GM21528 (cell line): ENCODE measurements at regions not wholly inside any gene's neighbourhood (a gene's known extent, or its start where the extent isn't known, plus 50 kb on each side); places are given as distances from the start of the nearest gene placed in this dataset.
"Not testable (repeated sequence)": the region's sequence is repeated elsewhere in the genome, so short reads cannot be mapped to it uniquely, and the experiment has no call there.

Experiments used
- ATAC-seq: cut with Tn5 transposase; IDR thresholded peaks from one replicate; pipeline ENCODE4 v1.9.1; 2021; ENCODE audit warnings: mild to moderate bottlenecking, moderate library complexity; ENCODE audit not compliant: unreplicated experiment, low FRiP score

- no peak for ATAC-seq
Measured at GRCh38 chr7:66500087-66500486, 128.6 kb upstream of the KCTD7 start.

GRCh38 chr7:66502230-66503035, 126.2 kb upstream of the KCTD7 start:
- ATAC-seq: no peak

GRCh38 chr7:66503036-66503370, 125.7 kb upstream of the KCTD7 start:
- ATAC-seq: no peak

- ATAC-seq: no peak
Measured at GRCh38 chr7:66503551-66504031, 125.1 kb upstream of the KCTD7 start.

- ATAC-seq: no peak
Measured at GRCh38 chr7:66504131-66504530, 124.5 kb upstream of the KCTD7 start.

GRCh38 chr7:66505009-66505408, 123.7 kb upstream of the KCTD7 start:
- ATAC-seq: no peak

- no peak for ATAC-seq
Measured at GRCh38 chr7:66505531-66506451, 122.9 kb upstream of the KCTD7 start.

- ATAC-seq: not testable (repeated sequence)
Measured at GRCh38 chr7:66506703-66507102, 122.0 kb upstream of the KCTD7 start.

GRCh38 chr7:66507764-66508296, 120.9 kb upstream of the KCTD7 start:
- ATAC-seq: no peak

- ATAC-seq: no peak
Measured at GRCh38 chr7:66508431-66508830, 120.2 kb upstream of the KCTD7 start.

- ATAC-seq: no peak
Measured at GRCh38 chr7:66514050-66514449, 114.6 kb upstream of the KCTD7 start.

- no peak for ATAC-seq
Measured at GRCh38 chr7:66517212-66517909, 111.3 kb upstream of the KCTD7 start.

- no peak for ATAC-seq
Measured at GRCh38 chr7:66518151-66518691, 110.5 kb upstream of the KCTD7 start.

GRCh38 chr7:66521675-66522074, 107.0 kb upstream of the KCTD7 start:
- ATAC-seq: no peak

GRCh38 chr7:66522518-66522917, 106.2 kb upstream of the KCTD7 start:
- no peak for ATAC-seq

- no peak for ATAC-seq
Measured at GRCh38 chr7:66523409-66523808, 105.3 kb upstream of the KCTD7 start.

- ATAC-seq: no peak
Measured at GRCh38 chr7:66524738-66525137, 103.9 kb upstream of the KCTD7 start.

- ATAC-seq: not testable (repeated sequence)
Measured at GRCh38 chr7:66526782-66527181, 101.9 kb upstream of the KCTD7 start.

- ATAC-seq: no peak
Measured at GRCh38 chr7:66528652-66529051, 100.0 kb upstream of the KCTD7 start.

GRCh38 chr7:66529883-66530610, 98.6 kb upstream of the KCTD7 start:
- no peak for ATAC-seq
